Neural crest cell (in vitro differentiated cells): ENCODE measurements at regions not wholly inside any gene's neighbourhood (a gene's known extent, or its start where the extent isn't known, plus 50 kb on each side); places are given as distances from the start of the nearest gene placed in this dataset. TPM values are rescaled to one million over a fixed set of nuclear protein-coding genes. Genes with fewer than 3 reads are reported as not detected.
"Not testable (repeated sequence)": the region's sequence is repeated elsewhere in the genome, so short reads cannot be mapped to it uniquely, and the experiment has no call there.

ENCODE experiments used
- DNase-seq: peaks from one replicate; pipeline ENCODE4 v3.0.0; 2021; ENCODE audit warnings: low read depth, mixed read lengths, low spot score
- H3K27ac Mint-ChIP-seq: one replicate; pipeline ENCODE4 v1.8.0; 2021; ENCODE audit warnings: mild to moderate bottlenecking, mixed read lengths; ENCODE audit not compliant: unreplicated experiment
- H3K27me3 Mint-ChIP-seq: 2 replicates; pipeline ENCODE4 v1.8.0; 2021; ENCODE audit warnings: low read depth, mild to moderate bottlenecking, mixed read lengths
- H3K36me3 Mint-ChIP-seq: 2 replicates; pipeline ENCODE4 v1.8.0; 2021; ENCODE audit warnings: low read depth, mild to moderate bottlenecking, mixed read lengths
- H3K4me1 Mint-ChIP-seq: 2 replicates; pipeline ENCODE4 v1.8.0; 2021; ENCODE audit warnings: mixed read lengths
- H3K4me3 Mint-ChIP-seq: one replicate; pipeline ENCODE4 v1.8.0; 2021; ENCODE audit warnings: mild to moderate bottlenecking, mixed read lengths
- H3K9me3 Mint-ChIP-seq: 2 replicates; pipeline ENCODE4 v1.8.0; 2021; ENCODE audit warnings: mixed read lengths
- microRNA-seq: library from miRNA; unstranded; fragments of <30 nt; microRNA quantifications from one replicate; pipeline ENCODE4, GENCODE V29; 2020
- TF ChIP-seq, protein P1 (sequence below): fragments of 200-600 bp; sonication (generic); conservative IDR thresholded peaks from 2 replicates; pipeline ENCODE4 v1.5.0; 2021; ENCODE audit warnings: antibody characterized with exemption, mild to moderate bottlenecking

DNA sequence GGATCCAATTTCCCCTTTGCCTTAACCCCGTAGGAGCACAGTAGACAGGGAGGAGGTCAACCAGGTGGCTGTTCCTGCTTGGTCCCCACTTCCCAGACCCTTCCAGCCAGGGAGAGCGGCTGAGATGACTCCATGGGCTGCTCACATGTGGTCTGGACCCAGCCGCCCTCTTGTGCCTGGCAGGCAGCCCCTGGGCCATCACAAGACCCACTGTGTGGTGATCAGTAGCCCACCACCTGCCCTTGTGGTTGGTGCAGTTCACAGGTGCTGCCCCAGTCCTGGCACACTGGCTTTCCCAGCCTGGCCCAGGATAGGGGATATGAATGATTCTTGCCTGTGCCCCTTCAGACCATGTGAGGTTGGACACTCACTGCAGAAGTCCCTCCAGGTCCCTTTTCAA, 1556.7 kb downstream of the FOXD4L5 start:
- no peaks in the 10 kb centered on the region for H3K9me3 Mint-ChIP-seq
- H3K27ac Mint-ChIP-seq: no peak overlapping the region
- H3K4me3 Mint-ChIP-seq: no peak overlapping the region

DNA sequence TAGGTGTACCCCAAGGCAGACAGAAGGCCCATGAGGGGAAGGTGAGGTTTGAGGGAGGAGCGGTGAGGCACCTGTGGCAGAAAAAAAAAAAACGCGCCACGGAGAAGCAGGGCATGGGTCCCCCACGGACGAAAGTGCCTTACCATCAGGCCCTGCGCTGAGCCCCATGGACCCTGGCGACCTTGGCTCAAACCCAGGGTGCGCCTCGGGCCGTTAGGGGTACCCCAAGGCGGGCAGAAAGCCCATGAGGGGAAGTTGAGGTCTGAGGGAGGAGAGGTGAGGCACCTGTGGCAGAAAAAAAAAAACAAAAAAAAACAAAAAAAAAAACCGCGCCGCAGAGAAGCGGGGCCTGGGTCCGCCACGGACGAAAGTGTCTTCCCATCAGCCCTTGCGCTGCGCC, 1576.7 kb downstream of the FOXD4L5 start:
- H3K27me3 Mint-ChIP-seq, DNase-seq, H3K4me3 Mint-ChIP-seq, H3K4me1 Mint-ChIP-seq, H3K36me3 Mint-ChIP-seq, H3K27ac Mint-ChIP-seq, H3K9me3 Mint-ChIP-seq: not testable (repeated sequence)

More for the DNA sequence above, 1556.7 kb downstream of the FOXD4L5 start:
- Mint-ChIP-seq H3K4me1 (no peaks in the 10 kb centered on the region), H3K27me3 (no peaks in the 10 kb centered on the region), H3K36me3 (no peaks in the 10 kb centered on the region)
- no peak for DNase-seq
- TF ChIP-seq, protein P1, sequence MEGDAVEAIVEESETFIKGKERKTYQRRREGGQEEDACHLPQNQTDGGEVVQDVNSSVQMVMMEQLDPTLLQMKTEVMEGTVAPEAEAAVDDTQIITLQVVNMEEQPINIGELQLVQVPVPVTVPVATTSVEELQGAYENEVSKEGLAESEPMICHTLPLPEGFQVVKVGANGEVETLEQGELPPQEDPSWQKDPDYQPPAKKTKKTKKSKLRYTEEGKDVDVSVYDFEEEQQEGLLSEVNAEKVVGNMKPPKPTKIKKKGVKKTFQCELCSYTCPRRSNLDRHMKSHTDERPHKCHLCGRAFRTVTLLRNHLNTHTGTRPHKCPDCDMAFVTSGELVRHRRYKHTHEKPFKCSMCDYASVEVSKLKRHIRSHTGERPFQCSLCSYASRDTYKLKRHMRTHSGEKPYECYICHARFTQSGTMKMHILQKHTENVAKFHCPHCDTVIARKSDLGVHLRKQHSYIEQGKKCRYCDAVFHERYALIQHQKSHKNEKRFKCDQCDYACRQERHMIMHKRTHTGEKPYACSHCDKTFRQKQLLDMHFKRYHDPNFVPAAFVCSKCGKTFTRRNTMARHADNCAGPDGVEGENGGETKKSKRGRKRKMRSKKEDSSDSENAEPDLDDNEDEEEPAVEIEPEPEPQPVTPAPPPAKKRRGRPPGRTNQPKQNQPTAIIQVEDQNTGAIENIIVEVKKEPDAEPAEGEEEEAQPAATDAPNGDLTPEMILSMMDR: no peak

DNA sequence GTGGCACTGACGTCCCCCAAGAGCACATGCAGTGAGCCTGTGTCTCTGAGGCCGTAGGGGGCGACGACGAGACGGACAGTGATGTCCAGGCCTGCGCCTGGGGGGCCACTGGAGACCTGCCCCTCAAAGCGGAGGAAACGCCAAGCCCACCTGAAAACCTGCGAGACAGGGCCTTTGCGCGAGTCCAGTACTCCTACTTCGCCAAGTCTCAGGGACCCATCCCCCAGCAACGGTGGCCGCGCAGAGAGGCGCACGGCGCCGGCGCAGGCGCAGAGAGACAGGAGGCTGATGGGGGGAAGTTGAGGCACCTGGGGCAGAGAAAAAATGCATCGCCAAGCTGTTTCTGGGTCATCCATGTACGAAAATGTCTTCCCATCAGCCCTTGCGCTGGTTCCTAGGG, 1580.6 kb downstream of the FOXD4L5 start:
- not testable (repeated sequence) for DNase-seq, H3K36me3 Mint-ChIP-seq, H3K4me3 Mint-ChIP-seq

DNA sequence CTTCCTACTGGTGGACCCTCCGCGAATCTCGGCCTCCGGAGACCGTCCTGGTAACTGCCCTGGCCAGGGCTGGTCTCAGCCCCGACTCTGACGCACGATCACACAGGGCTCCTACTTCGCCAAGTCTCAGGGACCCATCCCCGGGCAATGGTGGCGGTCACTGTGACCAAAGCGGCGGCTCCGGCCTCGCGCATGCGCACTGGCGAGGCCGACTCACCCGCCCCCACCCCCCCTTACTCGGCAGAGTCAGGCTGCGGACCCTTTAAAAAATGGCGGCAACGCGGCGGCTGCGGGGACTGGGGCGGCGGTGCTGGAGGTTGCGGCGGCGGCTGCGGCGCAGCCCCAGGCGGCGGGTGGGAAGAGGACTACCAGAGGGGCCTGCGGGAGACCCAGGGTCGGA, 1581.3 kb downstream of the FOXD4L5 start:
- not testable (repeated sequence) for H3K36me3 Mint-ChIP-seq, H3K27me3 Mint-ChIP-seq, H3K4me3 Mint-ChIP-seq, H3K4me1 Mint-ChIP-seq, H3K9me3 Mint-ChIP-seq, H3K27ac Mint-ChIP-seq
- peak; percentile 9 for DNase-seq

More for the DNA sequence above, 1580.6 kb downstream of the FOXD4L5 start:
- H3K4me1 Mint-ChIP-seq, H3K9me3 Mint-ChIP-seq, H3K27ac Mint-ChIP-seq, H3K27me3 Mint-ChIP-seq: not testable (repeated sequence)

DNA sequence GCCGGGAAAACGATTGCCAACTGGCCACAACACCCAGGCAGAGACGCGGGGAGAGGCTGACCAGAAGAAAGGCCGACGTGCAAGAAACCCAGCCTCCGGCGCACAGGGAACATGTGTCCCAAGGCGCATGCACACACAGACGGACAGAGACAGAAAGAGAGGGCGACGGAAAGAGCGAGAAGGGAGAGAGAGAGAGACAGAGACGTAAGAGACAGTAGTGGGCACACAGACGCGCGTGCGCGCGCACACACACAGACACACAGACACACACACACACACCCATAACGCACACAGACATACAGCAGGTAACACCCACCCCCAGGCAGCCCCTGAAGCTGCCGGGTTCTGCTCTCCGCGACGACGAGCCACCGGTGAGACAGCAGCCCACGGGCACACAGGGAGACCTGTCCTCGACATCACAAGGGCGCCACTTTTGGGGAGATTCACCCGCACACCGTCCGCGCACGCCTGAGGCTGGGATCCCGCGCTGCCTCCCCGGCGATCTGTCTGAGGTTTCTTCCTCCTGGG, 1581.8 kb downstream of the FOXD4L5 start:
- not testable (repeated sequence) for H3K9me3 Mint-ChIP-seq, H3K27ac Mint-ChIP-seq, DNase-seq, H3K4me3 Mint-ChIP-seq, H3K36me3 Mint-ChIP-seq, H3K4me1 Mint-ChIP-seq, H3K27me3 Mint-ChIP-seq

Small RNAs in the stretch of these regions (microRNA-seq; reads per million reads assigned to microRNA genes)
- not detected for gene MIR4477B
